Midbrain (tissue), 1 donor: ENCODE measurements at regions not wholly inside any gene's neighbourhood (a gene's known extent, or its start where the extent isn't known, plus 50 kb on each side); places are given as distances from the start of the nearest gene placed in this dataset.
"Not testable (repeated sequence)": the region's sequence is repeated elsewhere in the genome, so short reads cannot be mapped to it uniquely, and the experiment has no call there.

Experiments used
- DNase-seq: peaks from one replicate; lab custom pipeline; 2025; lab: John Stamatoyannopoulos, UW

DNA sequence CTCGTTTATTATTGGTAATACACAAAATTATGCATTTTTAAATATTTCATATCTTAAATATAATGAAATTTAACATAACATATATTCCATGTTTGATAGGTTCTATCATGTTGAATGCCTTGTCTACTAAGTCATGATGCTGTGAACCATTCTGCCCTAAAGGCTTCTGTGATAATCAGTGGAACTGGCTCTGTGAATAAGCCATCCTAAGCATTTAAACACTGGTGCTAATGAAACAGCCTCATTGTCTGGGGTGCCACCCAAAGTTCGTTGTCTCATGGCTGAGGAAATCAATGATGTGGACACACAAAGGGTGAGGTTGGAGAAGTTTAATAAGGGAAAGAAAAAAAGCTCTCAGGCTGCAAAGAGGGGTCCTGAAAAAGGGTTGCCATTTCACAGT is 264.7 kb upstream of the ZRANB2 start:
- DNase-seq, result no peak

DNA sequence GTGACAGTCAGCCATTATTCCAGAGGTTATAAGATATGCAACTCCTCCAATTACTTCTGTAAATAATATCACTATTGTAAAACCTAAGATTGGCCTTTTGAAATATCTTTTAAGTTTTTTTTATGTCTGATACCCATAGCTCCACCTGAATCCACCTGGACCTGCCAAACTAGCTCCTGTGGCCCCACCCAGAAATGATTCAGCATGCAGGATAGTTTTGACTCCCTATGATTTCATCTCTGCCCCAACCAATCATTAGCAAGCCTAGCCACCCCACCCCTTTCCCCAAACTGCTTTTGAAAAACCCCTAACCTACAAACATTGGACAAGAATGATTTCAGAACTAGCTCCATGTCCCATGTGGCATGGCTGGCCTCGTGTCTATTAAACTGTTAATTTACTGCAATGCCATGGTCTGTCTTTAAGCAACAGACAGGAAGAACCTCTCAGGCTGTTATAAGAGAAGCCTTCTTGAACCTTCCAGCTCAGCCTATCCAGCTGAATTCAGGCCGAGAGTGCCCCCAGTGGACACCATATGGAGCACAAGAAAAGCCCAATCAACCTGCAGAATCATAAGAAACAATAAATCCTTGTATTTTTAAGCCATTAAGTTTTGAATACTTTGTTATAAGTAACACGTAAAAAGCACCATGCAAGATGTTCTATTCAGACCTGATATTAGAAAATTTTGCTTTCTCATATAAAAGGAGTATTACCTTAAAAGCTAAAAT is 263.0 kb upstream of the ZRANB2 start:
- DNase-seq, result no peak

DNA sequence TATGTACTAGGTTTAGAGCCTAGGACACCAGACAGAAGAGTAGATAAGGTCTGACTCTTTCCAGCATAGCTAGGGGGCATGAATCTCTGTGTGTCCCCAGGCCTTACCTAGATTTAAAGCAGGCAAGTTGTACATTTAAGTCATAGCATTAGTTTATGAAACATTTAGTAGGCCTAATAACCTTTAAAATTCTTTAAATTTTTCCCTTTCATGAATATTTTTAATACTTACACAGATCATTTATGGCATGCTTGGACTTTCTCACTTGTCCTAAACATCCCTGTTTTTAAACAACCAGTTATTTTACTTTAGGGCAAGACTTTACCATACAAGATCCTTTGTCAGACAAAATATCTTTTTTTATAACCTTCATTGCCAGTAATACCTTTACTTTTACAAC is 258.4 kb upstream of the ZRANB2 start:
- DNase-seq, result no peak

DNA sequence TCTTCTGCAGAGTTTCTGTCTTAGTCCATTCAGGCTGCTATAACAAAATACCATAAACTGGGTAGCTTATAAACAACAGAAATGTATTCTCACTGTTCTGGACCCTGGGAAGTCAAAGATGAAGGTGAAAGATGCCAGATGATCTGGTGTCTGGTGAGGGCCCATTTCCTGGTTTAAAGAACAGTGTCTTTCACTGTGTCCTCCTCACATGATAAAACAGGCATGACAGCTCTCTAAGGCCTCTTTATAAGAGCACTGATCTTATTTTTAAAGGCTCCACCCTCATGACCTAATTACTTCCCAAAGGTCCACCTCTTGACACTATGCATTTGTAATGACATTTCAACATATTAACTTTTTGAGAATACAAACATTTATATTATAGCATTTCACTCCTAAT is 250.2 kb upstream of the ZRANB2 start:
- DNase-seq, result no peak

- no peak for DNase-seq
Measured at GRCh38 chr1:71324671-71325267, 243.9 kb upstream of the ZRANB2 start.

- no peak for DNase-seq
Measured at GRCh38 chr1:71312545-71312944, 231.7 kb upstream of the ZRANB2 start.

DNA sequence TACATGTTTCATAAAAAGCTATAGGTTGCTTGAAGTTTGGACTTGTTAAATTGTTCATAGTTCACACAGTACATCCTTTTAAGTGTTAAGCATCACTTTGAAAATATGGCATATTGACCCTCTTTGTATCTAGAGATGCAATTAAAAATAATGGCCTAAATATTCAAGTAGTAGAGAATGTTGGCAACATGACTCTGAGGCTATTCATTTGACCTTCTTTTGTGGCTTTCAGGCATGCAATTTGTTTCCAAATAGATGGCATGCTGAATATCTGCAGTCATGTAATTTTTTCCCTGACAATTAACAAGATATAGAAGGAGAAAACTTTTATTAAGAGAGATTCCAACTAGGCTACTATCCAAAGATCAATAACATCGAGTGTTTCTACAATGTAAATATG is 230.5 kb upstream of the ZRANB2 start:
- no peak for DNase-seq

- no peak for DNase-seq
Measured at GRCh38 chr1:71307451-71307850, 226.6 kb upstream of the ZRANB2 start.

- DNase-seq, result no peak
Measured at GRCh38 chr1:71304125-71304524, 223.3 kb upstream of the ZRANB2 start.

DNA sequence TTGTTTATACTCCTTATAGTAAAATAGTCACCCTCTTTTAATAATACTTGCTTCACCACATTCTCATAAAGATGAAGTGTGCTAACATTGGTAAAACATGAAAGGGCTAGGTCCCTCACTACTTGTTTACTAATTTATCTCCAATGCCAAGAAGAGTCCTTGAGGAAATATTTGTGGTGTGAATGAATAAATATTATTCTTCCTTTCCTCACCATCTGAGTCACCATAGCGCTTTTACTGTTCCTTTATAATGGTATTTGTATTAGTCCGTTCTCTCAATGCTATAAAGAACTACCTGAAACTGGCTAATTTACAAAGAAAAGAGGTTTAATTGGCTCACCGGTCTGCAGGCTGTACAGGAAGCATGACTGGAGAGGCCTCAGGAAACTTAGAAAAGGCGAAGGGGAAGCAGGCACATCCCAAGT is 222.8 kb upstream of the ZRANB2 start:
- no peak for DNase-seq

- DNase-seq, result no peak
Measured at GRCh38 chr1:71298633-71299032, 217.8 kb upstream of the ZRANB2 start.

- no peak for DNase-seq
Measured at GRCh38 chr1:71296551-71297134, 215.8 kb upstream of the ZRANB2 start.

DNA sequence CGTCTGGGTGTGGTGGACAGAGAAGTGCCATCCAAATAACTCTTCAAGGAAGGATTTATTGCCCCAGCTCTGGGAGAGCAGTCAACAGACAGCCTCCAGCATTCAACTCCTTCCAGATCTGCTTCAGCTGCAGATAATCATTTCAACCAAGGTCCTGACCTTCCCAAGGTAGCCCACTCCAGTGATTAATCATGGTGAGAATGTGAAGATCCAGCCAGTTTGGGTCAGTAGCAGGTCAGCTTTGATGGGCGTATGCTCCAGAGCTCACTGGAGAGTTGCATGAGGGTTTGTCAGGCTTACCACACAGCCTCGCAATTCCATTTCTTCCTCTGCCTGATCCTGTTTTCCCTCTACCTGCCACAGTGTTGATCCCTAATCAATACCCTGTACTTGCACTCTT is 214.5 kb upstream of the ZRANB2 start:
- no peak for DNase-seq

- no peak for DNase-seq
Measured at GRCh38 chr1:71294178-71294577, 213.3 kb upstream of the ZRANB2 start.

GRCh38 chr1:71292203-71292602 is 211.4 kb upstream of the ZRANB2 start:
- DNase-seq, result no peak

- DNase-seq, result not testable (repeated sequence)
Measured at GRCh38 chr1:71290506-71291237, 209.8 kb upstream of the ZRANB2 start.

- DNase-seq, result no peak
Measured at GRCh38 chr1:71285529-71285928, 204.7 kb upstream of the ZRANB2 start.

GRCh38 chr1:71276466-71276865 is 195.6 kb upstream of the ZRANB2 start:
- no peak for DNase-seq

DNA sequence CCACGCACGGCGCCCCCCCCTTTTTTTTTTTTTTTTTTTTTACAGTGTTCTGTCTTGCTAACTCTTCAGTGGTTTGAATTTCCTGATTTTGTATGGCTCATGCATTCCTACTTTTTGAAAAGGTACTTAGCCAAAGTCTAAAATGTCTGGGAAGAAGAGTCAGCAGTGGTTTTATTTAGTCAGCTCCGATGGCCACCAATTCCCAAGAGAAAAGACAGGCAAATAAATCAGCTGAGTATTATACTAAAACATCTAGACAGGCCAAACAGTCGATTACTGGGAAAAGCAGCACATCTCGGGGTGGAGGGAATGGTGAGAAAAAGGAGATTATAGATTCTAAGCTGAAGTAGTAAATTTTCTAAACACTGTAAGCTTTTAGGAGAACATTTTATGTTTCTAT is 192.5 kb upstream of the ZRANB2 start:
- DNase-seq, result no peak

- no peak for DNase-seq
Measured at GRCh38 chr1:71270394-71270915, 189.6 kb upstream of the ZRANB2 start.

- DNase-seq, result no peak
Measured at GRCh38 chr1:71269818-71270217, 189.0 kb upstream of the ZRANB2 start.

DNA sequence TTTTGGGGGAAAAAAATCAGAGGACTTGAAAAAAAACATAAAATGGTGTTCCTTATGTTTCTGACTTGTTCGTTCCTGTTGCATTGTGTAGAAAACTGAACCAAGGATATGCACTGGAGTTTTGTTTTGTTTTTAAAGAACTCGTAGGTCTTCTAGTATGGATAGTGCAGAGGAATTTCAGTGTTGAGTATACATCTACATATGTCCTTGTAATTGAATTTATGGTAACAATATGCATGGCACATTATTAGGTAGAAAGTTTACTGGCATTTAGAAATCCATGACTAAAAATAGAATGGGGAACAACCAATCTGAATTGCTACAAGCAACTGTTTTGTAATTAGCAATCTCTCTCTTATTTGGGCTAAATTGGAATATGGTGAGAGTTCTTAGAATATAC is 188.3 kb upstream of the ZRANB2 start:
- no peak for DNase-seq

DNA sequence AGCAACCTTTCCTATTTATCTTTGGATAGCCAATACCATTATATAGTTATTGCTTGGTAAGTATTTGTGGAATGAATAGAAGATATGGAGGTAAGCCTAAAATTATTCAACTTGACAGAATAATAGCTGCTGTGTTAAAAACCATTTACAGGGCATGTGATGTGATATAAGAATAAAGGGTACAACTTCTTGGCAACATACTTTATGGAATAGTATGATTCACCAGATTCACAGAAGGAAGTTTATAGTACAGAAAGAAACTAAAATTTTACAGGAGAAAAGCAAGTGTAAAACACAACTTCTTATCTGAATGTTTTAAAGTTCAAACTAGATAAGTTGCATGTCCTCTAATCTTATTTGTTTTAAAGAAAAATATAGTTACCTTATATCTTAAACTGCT is 186.4 kb upstream of the ZRANB2 start:
- no peak for DNase-seq
